Esophagus squamous epithelium (tissue), 4 donors: ENCODE measurements at regions not wholly inside any gene's neighbourhood (a gene's known extent, or its start where the extent isn't known, plus 50 kb on each side); places are given as distances from the start of the nearest gene placed in this dataset.

Experiments
- CTCF ChIP-seq, 6 experiments: fragments of 450-650 bp in 4 of 6; fragments of 200-600 bp in 2 of 6; sonication (generic) in 2 of 6; IDR thresholded peaks; one replicate each; pipeline ENCODE4 v1.5.1; 2016 to 2019; ENCODE audit warnings: antibody characterized with exemption in 6 of 6, mild to moderate bottlenecking in 4 of 6, moderate library complexity in 4 of 6
- POLR2A ChIP-seq, 4 donors: fragments of 450-650 bp; IDR thresholded peaks; one replicate each; pipeline ENCODE4 v1.6.1; 2017; ENCODE audit warnings: antibody characterized with exemption in 4 of 4, mild to moderate bottlenecking in 4 of 4, moderate library complexity in 3 of 4

DNA sequence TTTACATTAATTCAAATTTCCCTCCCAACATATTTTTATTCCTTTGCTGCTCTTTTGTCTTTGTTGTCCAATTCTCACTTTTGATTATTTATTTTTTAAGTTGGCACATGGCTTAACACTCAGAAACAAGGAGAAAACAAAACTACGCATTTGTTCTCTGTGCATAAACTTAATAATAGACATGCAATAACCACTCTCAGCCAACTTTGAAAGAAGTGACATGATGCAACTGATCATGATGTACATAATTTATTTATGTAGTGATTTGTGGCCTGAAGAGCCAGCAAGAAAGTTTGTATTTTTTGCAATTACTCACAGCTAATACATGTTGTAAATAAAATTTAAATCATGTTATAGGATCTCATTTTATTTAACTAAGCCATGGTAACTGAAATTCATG, 942.8 kb upstream of the PIK3C3 start:
- TF ChIP-seq POLR2A (IDR thresholded peaks at IDR 0.05) (no peak), CTCF (IDR thresholded peaks at IDR 0.05) (no peak)
